ENCODE measurements at regions not wholly inside any gene's neighbourhood (a gene's known extent, or its start where the extent isn't known, plus 50 kb on each side); places are given as distances from the start of the nearest gene placed in this dataset.
"Not testable (repeated sequence)": the region's sequence is repeated elsewhere in the genome, so short reads cannot be mapped to it uniquely, and the experiment has no call there.

- intact Hi-C loops (cut with DNase I): no loop called here
- no peak overlapping the region for H3K27ac ChIP-seq
- H3K4me1 ChIP-seq: no peaks in the 10 kb centered on the region
- WGBS, 2 donors: 97 to 98% methylated on average over 1 of the region's 1 CpG
- no peaks in the 10 kb centered on the region for H3K9me3 ChIP-seq
- H3K36me3 ChIP-seq: no peaks in the 10 kb centered on the region
- no peak for DNase-seq
- no peaks in the 10 kb centered on the region for H3K27me3 ChIP-seq
- TF ChIP-seq EP300 (IDR thresholded peaks at IDR 0.05) (no peak), POLR2AphosphoS5 (IDR thresholded peaks at IDR 0.05) (no peak), POLR2A (IDR thresholded peaks at IDR 0.05) (no peak), CTCF (IDR thresholded peaks at IDR 0.05) (no peak)
- no peak overlapping the region for H3K4me3 ChIP-seq
These were observed 1098.2 kb downstream of the MRPL39 start for GRCh38 chr21:24509131-24509530.

DNA sequence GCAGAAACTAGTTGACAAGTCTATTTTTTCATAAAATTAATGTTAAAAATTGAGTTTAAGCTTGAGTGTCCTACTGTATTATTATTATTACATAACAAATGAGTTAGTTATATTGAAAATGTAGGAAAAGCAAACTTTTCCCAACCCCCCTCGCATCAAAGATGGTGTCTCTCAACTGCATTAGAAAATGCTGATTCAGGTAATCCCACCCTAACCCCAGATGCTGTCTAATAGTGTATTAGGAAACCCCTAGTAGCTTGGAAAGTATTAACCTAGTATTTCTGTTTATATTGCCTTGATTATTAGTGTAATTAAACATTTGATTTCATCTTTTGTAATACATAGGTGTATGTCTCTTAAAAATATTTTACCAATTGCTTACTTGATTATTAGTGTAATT lies 1120.3 kb downstream of the MRPL39 start:
- H3K27ac ChIP-seq: no peak overlapping the region
- no peak for TF ChIP-seq CTCF (IDR thresholded peaks at IDR 0.05)
- no peak for TF ChIP-seq EP300 (IDR thresholded peaks at IDR 0.05)
- TF ChIP-seq POLR2AphosphoS5 (IDR thresholded peaks at IDR 0.05): no peak
- no peak for TF ChIP-seq POLR2A (IDR thresholded peaks at IDR 0.05)
- no peaks in the 10 kb centered on the region for H3K4me1 ChIP-seq
- no peak overlapping the region for H3K4me3 ChIP-seq
- intact Hi-C loops (cut with DNase I): no loop called here
- H3K36me3 ChIP-seq: no peaks in the 10 kb centered on the region
- no peaks in the 10 kb centered on the region for H3K27me3 ChIP-seq
- 37 to 79% methylated on average over 1 of the region's 1 CpG for WGBS, 2 donors
- peaks cover 0 to 2% (median 0%) of the 10 kb centered on the region in 4 donors for H3K9me3 ChIP-seq
- no peak for DNase-seq

DNA sequence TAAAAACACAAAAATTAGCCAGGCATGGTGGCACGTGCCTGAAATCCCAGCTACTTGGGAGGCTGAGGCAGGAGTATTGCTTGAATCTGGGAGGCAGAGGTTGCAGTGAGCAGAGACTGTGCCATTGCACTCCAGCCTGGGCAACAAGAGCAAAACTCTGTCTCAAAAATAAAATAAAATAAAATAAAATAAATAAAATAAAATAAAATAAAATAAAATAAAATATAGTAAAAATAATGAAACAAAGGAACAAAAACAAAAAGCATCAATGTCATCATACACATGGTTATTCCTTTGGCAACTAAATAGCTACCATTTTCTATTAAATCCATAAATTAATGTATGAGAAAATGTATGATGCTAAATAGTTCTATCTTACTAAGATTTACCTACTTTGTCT lies 1123.9 kb downstream of the MRPL39 start:
- WGBS, 2 donors: 87 to 88% methylated on average over 1 of the region's 1 CpG
- H3K27me3 ChIP-seq; intact Hi-C loops (cut with DNase I); H3K36me3 ChIP-seq; H3K4me1 ChIP-seq; H3K9me3 ChIP-seq; H3K4me3 ChIP-seq; H3K27ac ChIP-seq; DNase-seq: not testable (repeated sequence)

DNA sequence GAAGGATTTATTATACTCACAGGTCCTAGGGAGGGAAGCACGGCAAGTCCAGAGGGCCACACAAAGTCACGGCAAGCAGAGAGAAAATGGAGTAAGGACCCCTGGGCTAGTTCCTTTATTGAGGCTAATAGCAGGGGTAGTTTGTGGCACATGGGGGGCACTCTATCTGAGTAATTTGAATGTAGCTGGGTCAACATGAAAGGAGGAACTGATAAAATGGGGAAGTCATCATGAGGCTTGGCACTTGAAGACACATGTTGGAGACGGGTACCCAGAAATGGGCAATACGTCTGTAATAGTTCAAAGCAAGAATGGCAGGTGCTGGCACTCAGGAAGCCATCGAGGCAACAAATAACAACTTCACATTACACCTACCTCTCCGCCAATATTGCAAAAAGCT lies 1136.4 kb downstream of the MRPL39 start:
- Histone ChIP-seq H3K4me3 (no peak overlapping the region), H3K27ac (no peak overlapping the region), H3K27me3 (no peaks in the 10 kb centered on the region), H3K9me3 (no peaks in the 10 kb centered on the region), H3K4me1 (no peaks in the 10 kb centered on the region), H3K36me3 (no peaks in the 10 kb centered on the region)
- no peak for TF ChIP-seq CTCF (IDR thresholded peaks at IDR 0.05)
- TF ChIP-seq EP300 (IDR thresholded peaks at IDR 0.05): no peak
- no peak for TF ChIP-seq POLR2A (IDR thresholded peaks at IDR 0.05)
- TF ChIP-seq POLR2AphosphoS5 (IDR thresholded peaks at IDR 0.05): no peak
- no peak for DNase-seq
- 69 to 71% methylated on average over 6 of the region's 6 CpGs for WGBS, 2 donors
- intact Hi-C loops (cut with DNase I): no loop called here

DNA sequence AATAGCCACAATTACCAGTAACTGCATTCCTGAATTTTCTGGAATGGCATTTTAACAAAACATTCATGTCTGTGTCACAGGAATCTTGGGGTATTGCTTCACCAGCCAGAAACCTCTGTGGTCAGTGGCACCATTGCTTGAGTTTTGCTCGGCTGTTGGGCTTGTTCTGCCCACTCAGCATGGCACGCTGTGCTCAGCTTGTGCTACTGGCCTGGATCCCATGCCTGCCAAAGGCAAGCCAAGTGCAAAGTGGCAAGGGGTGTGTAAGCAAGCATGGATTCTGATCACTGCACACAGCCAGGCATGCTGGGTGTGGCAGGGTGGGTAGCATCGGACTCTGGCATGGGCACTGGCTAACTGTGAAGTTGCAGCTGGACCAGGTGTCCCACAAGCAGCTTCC lies 1150.9 kb downstream of the MRPL39 start:
- no peaks in the 10 kb centered on the region for H3K36me3 ChIP-seq
- no peaks in the 10 kb centered on the region for H3K4me1 ChIP-seq
- DNase-seq: no peak
- H3K9me3 ChIP-seq: no peaks in the 10 kb centered on the region
- H3K27me3 ChIP-seq: no peaks in the 10 kb centered on the region
- no peak overlapping the region for H3K4me3 ChIP-seq
- no peak for TF ChIP-seq POLR2AphosphoS5 (IDR thresholded peaks at IDR 0.05)
- TF ChIP-seq EP300 (IDR thresholded peaks at IDR 0.05): no peak
- TF ChIP-seq POLR2A (IDR thresholded peaks at IDR 0.05): no peak
- no peak for TF ChIP-seq CTCF (IDR thresholded peaks at IDR 0.05)
- WGBS, 2 donors: 83 to 92% methylated on average over 3 of the region's 3 CpGs
- intact Hi-C loops (cut with DNase I): no loop called here
- H3K27ac ChIP-seq: no peak overlapping the region
